Prostate gland (tissue), 2 donors: ENCODE measurements at regions not wholly inside any gene's neighbourhood (a gene's known extent, or its start where the extent isn't known, plus 50 kb on each side); places are given as distances from the start of the nearest gene placed in this dataset.

Source experiments
- DNase-seq: peaks from one replicate; pipeline ENCODE4 v3.0.0-alpha.2; 2019; ENCODE audit warnings: low spot score
- H3K27ac ChIP-seq, 2 donors: fragments of 200-600 bp; sonication (generic); 2 replicates each; pipeline ENCODE4 v1.5.1; 2017 to 2019
- H3K27me3 ChIP-seq: fragments of 200-600 bp; sonication (generic); replicated peaks from 2 replicates; pipeline ENCODE4 v1.5.1; 2019; ENCODE audit not compliant: insufficient read depth
- H3K36me3 ChIP-seq, 2 donors: fragments of 200-600 bp; sonication (generic); 1 replicate in 1 of 2; 2 replicates in 1 of 2; pipeline versions ENCODE4 v1.5.1 to v1.8.1; 2017 to 2019
- H3K4me1 ChIP-seq: fragments of 200-600 bp; sonication (generic); replicated peaks from 2 replicates; pipeline ENCODE4 v1.5.1; 2019
- H3K4me3 ChIP-seq, 2 donors: fragments of 200-600 bp; sonication (generic); 2 replicates each; pipeline ENCODE4 v1.5.1; 2017 to 2019
- H3K9me3 ChIP-seq: fragments of 200-600 bp; sonication (generic); 2 replicates; pipeline ENCODE4 v1.5.1; 2017
- CTCF ChIP-seq, 4 experiments: fragments of 200-600 bp in 2 of 4; fragments of 450-650 bp in 2 of 4; sonication (generic) in 2 of 4; IDR thresholded peaks; 1 replicate in 3 of 4; 2 replicates in 1 of 4; pipeline ENCODE4 v1.5.1; 2016 to 2019; ENCODE audit warnings: antibody characterized with exemption in 4 of 4, mild to moderate bottlenecking in 2 of 4, moderate library complexity in 2 of 4
- POLR2A ChIP-seq: fragments of 450-650 bp; IDR thresholded peaks from one replicate; pipeline ENCODE4 v1.6.1; 2016; ENCODE audit warnings: antibody characterized with exemption, mild to moderate bottlenecking
- POLR2AphosphoS5 ChIP-seq: sonication (generic); formaldehyde crosslinking; IDR thresholded peaks from one replicate; pipeline ENCODE4 v1.6.1; 2017; ENCODE audit warnings: antibody characterized with exemption
- WGBS: methylation state at CpG from one replicate; pipeline ENCODE4 v1.1.5; 2018; 5-methylcytosine and 5-hydroxymethylcytosine counted together
- intact Hi-C: fragments of 100-400 bp; cut with DNase I; formaldehyde crosslinking; loops from one replicate; pipeline ENCODE4 v1.14.2; 2022

- Histone ChIP-seq H3K27me3 (no peaks in the 10 kb centered on the region), H3K36me3 (no peaks in the 10 kb centered on the region), H3K27ac (no peak overlapping the region), H3K4me1 (no peaks in the 10 kb centered on the region), H3K9me3 (no peaks in the 10 kb centered on the region), H3K4me3 (no peak overlapping the region)
- no peak for DNase-seq
- WGBS, result 96% methylated on average over 8 of the region's 8 CpGs
- intact Hi-C loops, result no loop called here
- TF ChIP-seq POLR2A (no peak), CTCF (IDR thresholded peaks at IDR 0.05) (no peak)
Observed at GRCh38 chrX:26334232-26334631, 118.3 kb downstream of the MAGEB5 start.

- 54% methylated on average over 3 of the region's 3 CpGs for WGBS
- Histone ChIP-seq H3K4me3 (no peak overlapping the region), H3K9me3 (no peaks in the 10 kb centered on the region), H3K36me3 (no peaks in the 10 kb centered on the region), H3K27ac (no peak overlapping the region), H3K4me1 (no peaks in the 10 kb centered on the region), H3K27me3 (no peaks in the 10 kb centered on the region)
- intact Hi-C loops, result no loop called here
- no peak for TF ChIP-seq POLR2AphosphoS5
- no peak for TF ChIP-seq POLR2A
- TF ChIP-seq CTCF (IDR thresholded peaks at IDR 0.05), result no peak
- DNase-seq, result no peak
Observed at GRCh38 chrX:26328608-26329319, 112.8 kb downstream of the MAGEB5 start.

GRCh38 chrX:26309262-26309661, 93.3 kb downstream of the MAGEB5 start:
- Histone ChIP-seq H3K4me3 (no peak overlapping the region), H3K27ac (no peak overlapping the region), H3K36me3 (no peaks in the 10 kb centered on the region), H3K4me1 (no peaks in the 10 kb centered on the region), H3K9me3 (no peaks in the 10 kb centered on the region), H3K27me3 (no peaks in the 10 kb centered on the region)
- DNase-seq, result no peak
- TF ChIP-seq POLR2AphosphoS5 (no peak), POLR2A (no peak), CTCF (IDR thresholded peaks at IDR 0.05) (no peak)
- intact Hi-C loops, result no loop called here

GRCh38 chrX:26295425-26295824, 79.5 kb downstream of the MAGEB5 start:
- no peak for TF ChIP-seq POLR2A
- TF ChIP-seq POLR2AphosphoS5, result no peak
- no peak for TF ChIP-seq CTCF (IDR thresholded peaks at IDR 0.05)
- intact Hi-C loops, result no loop called here

GRCh38 chrX:26286836-26287235, 70.9 kb downstream of the MAGEB5 start:
- Histone ChIP-seq H3K4me1 (no peaks in the 10 kb centered on the region), H3K27ac (no peak overlapping the region), H3K36me3 (no peaks in the 10 kb centered on the region), H3K4me3 (no peak overlapping the region), H3K27me3 (no peaks in the 10 kb centered on the region), H3K9me3 (no peaks in the 10 kb centered on the region)
- no peak for TF ChIP-seq POLR2A
- no peak for TF ChIP-seq CTCF (IDR thresholded peaks at IDR 0.05)
- TF ChIP-seq POLR2AphosphoS5, result no peak
- intact Hi-C loops, result no loop called here
- no peak for DNase-seq
- WGBS, result 97% methylated on average over 7 of the region's 9 CpGs

More at GRCh38 chrX:26295425-26295824, 79.5 kb downstream of the MAGEB5 start:
- Histone ChIP-seq H3K4me3 (no peak overlapping the region), H3K4me1 (no peaks in the 10 kb centered on the region), H3K9me3 (no peaks in the 10 kb centered on the region), H3K27me3 (no peaks in the 10 kb centered on the region), H3K27ac (no peak overlapping the region), H3K36me3 (no peaks in the 10 kb centered on the region)
- no peak for DNase-seq
- WGBS, result 10% methylated on average over 1 of the region's 1 CpG
